WTC11 (cell line): ENCODE measurements at regions not wholly inside any gene's neighbourhood (a gene's known extent, or its start where the extent isn't known, plus 50 kb on each side); places are given as distances from the start of the nearest gene placed in this dataset.

Experiments
- ATAC-seq: fragments of 200-7000 bp; cut with Tn5 transposase; 2 replicates; pipeline ENCODE4 v1.10.0; 2021; ENCODE audit warnings: mild to moderate bottlenecking, moderate library complexity
- CTCF ChIA-PET: fragments of 300-600 bp; sonication (Branson Sonifier 250); formaldehyde crosslinking; loops from one replicate; lab custom pipeline; 2021; ENCODE audit warnings: antibody characterized with exemption; lab: Charles Lee
- POLR2A ChIA-PET: fragments of 350-600 bp; sonication (Branson Sonifier 250); formaldehyde crosslinking; loops from one replicate; lab custom pipeline; 2021; ENCODE audit warnings: antibody characterized with exemption; lab: Charles Lee
- DNase-seq: peaks from one replicate; pipeline ENCODE4 v3.0.0; 2021; ENCODE audit warnings: low spot score
- H3K27ac Mint-ChIP-seq: 2 replicates; pipeline ENCODE4 v1.8.0; 2021; ENCODE audit warnings: mixed read lengths
- H3K27me3 Mint-ChIP-seq: 2 replicates; pipeline ENCODE4 v1.8.0; 2021; ENCODE audit warnings: low read depth, mild to moderate bottlenecking, moderate library complexity, mixed read lengths
- H3K36me3 Mint-ChIP-seq: 2 replicates; pipeline ENCODE4 v1.8.0; 2021; ENCODE audit warnings: mixed read lengths
- H3K4me1 Mint-ChIP-seq: 2 replicates; pipeline ENCODE4 v1.8.0; 2022; ENCODE audit warnings: mixed read lengths
- H3K4me3 Mint-ChIP-seq: 2 replicates; pipeline ENCODE4 v1.8.0; 2021; ENCODE audit warnings: mild to moderate bottlenecking, moderate library complexity, mixed read lengths
- H3K9me3 Mint-ChIP-seq: 2 replicates; pipeline ENCODE4 v1.8.0; 2021; ENCODE audit warnings: mixed read lengths
- AFF4 ChIP-seq: sonication (generic); formaldehyde crosslinking; IDR thresholded peaks from 2 replicates; pipeline ENCODE4 v1.8.1; 2023; ENCODE audit warnings: mild to moderate bottlenecking, missing genetic modification reagents, borderline replicate concordance
- ATF6 ChIP-seq: sonication (generic); formaldehyde crosslinking; IDR thresholded peaks from 2 replicates; pipeline ENCODE4 v1.8.1; 2023; ENCODE audit warnings: mild to moderate bottlenecking, missing genetic modification reagents
- CREB1 ChIP-seq: sonication (generic); formaldehyde crosslinking; IDR thresholded peaks from 2 replicates; pipeline ENCODE4 v1.8.0; 2023; ENCODE audit warnings: mild to moderate bottlenecking, missing genetic modification reagents
- EMX1 ChIP-seq: fragments of 250-450 bp; sonication (Bioruptor Pico); IDR thresholded peaks from 2 replicates; pipeline ENCODE4 v1.8.0; 2021; ENCODE audit warnings: mild to moderate bottlenecking
- FOXJ3 ChIP-seq: sonication (generic); formaldehyde crosslinking; IDR thresholded peaks from 2 replicates; pipeline ENCODE4 v1.9.0; 2021; ENCODE audit warnings: missing genetic modification reagents, mild to moderate bottlenecking, borderline replicate concordance
- FOXP1 ChIP-seq: sonication (generic); formaldehyde crosslinking; IDR thresholded peaks from 2 replicates; pipeline ENCODE4 v1.8.0; 2022; ENCODE audit warnings: missing genetic modification reagents, mild to moderate bottlenecking, moderate library complexity, borderline replicate concordance
- FOXP4 ChIP-seq: sonication (generic); formaldehyde crosslinking; IDR thresholded peaks from 2 replicates; pipeline ENCODE4 v1.8.0; 2022; ENCODE audit warnings: mild to moderate bottlenecking, missing genetic modification reagents
- GABPB1 ChIP-seq: sonication (generic); formaldehyde crosslinking; IDR thresholded peaks from 2 replicates; pipeline ENCODE4 v1.8.1; 2023; ENCODE audit warnings: mild to moderate bottlenecking, missing genetic modification reagents
- IRF1 ChIP-seq: sonication (generic); formaldehyde crosslinking; IDR thresholded peaks from 2 replicates; pipeline ENCODE4 v1.8.0; 2023; ENCODE audit warnings: missing genetic modification reagents
- NFYB ChIP-seq: sonication (generic); formaldehyde crosslinking; conservative IDR thresholded peaks from 2 replicates; pipeline ENCODE4 v1.8.0; 2022; ENCODE audit warnings: low read depth, missing genetic modification reagents
- PRDM15 ChIP-seq: sonication (generic); formaldehyde crosslinking; IDR thresholded peaks from 2 replicates; pipeline ENCODE4 v1.8.0; 2022; ENCODE audit warnings: missing genetic modification reagents
- PRRX2 ChIP-seq: fragments of 250-450 bp; sonication (Bioruptor Pico); IDR thresholded peaks from 2 replicates; pipeline ENCODE4 v1.8.0; 2021; ENCODE audit warnings: mild to moderate bottlenecking
- RORB ChIP-seq: fragments of 250-450 bp; sonication (Bioruptor Pico); IDR thresholded peaks from 2 replicates; pipeline ENCODE4 v1.9.0; 2021; ENCODE audit warnings: mild to moderate bottlenecking
- SP1 ChIP-seq: sonication (generic); formaldehyde crosslinking; conservative IDR thresholded peaks from 2 replicates; pipeline ENCODE4 v1.8.1; 2022; ENCODE audit warnings: missing genetic modification reagents
- TCF7 ChIP-seq: sonication (generic); formaldehyde crosslinking; IDR thresholded peaks from 2 replicates; pipeline ENCODE4 v1.8.0; 2022; ENCODE audit warnings: mild to moderate bottlenecking, low read depth, missing genetic modification reagents, moderate library complexity
- ZNF232 ChIP-seq: sonication (generic); formaldehyde crosslinking; IDR thresholded peaks from 2 replicates; pipeline ENCODE4 v1.8.0; 2022; ENCODE audit warnings: mild to moderate bottlenecking, missing genetic modification reagents
- ZNF532 ChIP-seq: fragments of 250-450 bp; sonication (Bioruptor Pico); IDR thresholded peaks from 2 replicates; pipeline ENCODE4 v1.9.0; 2021; ENCODE audit warnings: mild to moderate bottlenecking, borderline replicate concordance

- TF ChIP-seq AFF4 (CRISPR knock-in tag): no peak
Observed at GRCh38 chr1:193580419-193580818, 394.0 kb upstream of the B3GALT2 start (continued).

- CTCF ChIA-PET: no interaction called here
- ATAC-seq: no peak
- DNase-seq: no peak
- Mint-ChIP-seq H3K4me1 (no peaks in the 10 kb centered on the region), H3K4me3 (no peak overlapping the region)
- TF ChIP-seq CREB1: no peak
- TF ChIP-seq NFYB (CRISPR knock-in tag): no peak
- TF ChIP-seq SP1 (CRISPR knock-in tag): no peak
- no peak for TF ChIP-seq PRRX2 (CRISPR knock-in tag)
- no peak for TF ChIP-seq FOXP4 (CRISPR knock-in tag)
- TF ChIP-seq FOXP1 (CRISPR knock-in tag): no peak
- no peak for TF ChIP-seq PRDM15 (CRISPR knock-in tag)
- TF ChIP-seq TCF7: no peak
- TF ChIP-seq FOXJ3 (CRISPR knock-in tag): no peak
- TF ChIP-seq, all 79 proteins: peak for 0
- H3K36me3 Mint-ChIP-seq: no peaks in the 10 kb centered on the region
- no peak overlapping the region for H3K27ac Mint-ChIP-seq
- H3K27me3 Mint-ChIP-seq: no peaks in the 10 kb centered on the region
- POLR2A ChIA-PET: no interaction called here
- peaks cover 11% of the 10 kb centered on the region for H3K9me3 Mint-ChIP-seq
Observed at GRCh38 chr1:193579323-193579722, 392.9 kb upstream of the B3GALT2 start.

GRCh38 chr1:193574913-193575312 lies 388.5 kb upstream of the B3GALT2 start:
- H3K4me1 Mint-ChIP-seq: no peaks in the 10 kb centered on the region
- POLR2A ChIA-PET: no interaction called here
- DNase-seq: no peak
- no peak for ATAC-seq
- H3K36me3 Mint-ChIP-seq: no peaks in the 10 kb centered on the region
- peaks cover 20% of the 10 kb centered on the region for H3K9me3 Mint-ChIP-seq
- H3K27ac Mint-ChIP-seq: no peak overlapping the region
- CTCF ChIA-PET: no interaction called here
- no peaks in the 10 kb centered on the region for H3K27me3 Mint-ChIP-seq
- H3K4me3 Mint-ChIP-seq: no peak overlapping the region
- no peak for TF ChIP-seq ZNF532
- TF ChIP-seq IRF1: no peak
- TF ChIP-seq ZNF232 (CRISPR knock-in tag): no peak
- TF ChIP-seq ATF6 (CRISPR knock-in tag): no peak
- no peak for TF ChIP-seq EMX1
- no peak for TF ChIP-seq RORB (CRISPR knock-in tag)
- TF ChIP-seq PRRX2 (CRISPR knock-in tag): no peak
- TF ChIP-seq GABPB1 (CRISPR knock-in tag): no peak
